ENCODE measurements at regions not wholly inside any gene's neighbourhood (a gene's known extent, or its start where the extent isn't known, plus 50 kb on each side); places are given as distances from the start of the nearest gene placed in this dataset.

- Histone ChIP-seq H3K9ac (ENCODE audit: low read depth, low read length) (no peak overlapping the region), H3K14ac (replicated peaks; ENCODE audit: low read depth, low read length) (no peak overlapping the region), H3K9me1 (ENCODE audit: insufficient read depth, low read length) (no peaks in the 10 kb centered on the region), H3K18ac (ENCODE audit: low read depth, low read length) (no peak overlapping the region), H2BK5ac (ENCODE audit: low read depth, low read length, poor library complexity, severe bottlenecking) (no peak overlapping the region), H2AK5ac (ENCODE audit: low read depth, low read length) (no peak overlapping the region), H2AK9ac (replicated peaks; ENCODE audit: low read depth, low read length, poor library complexity) (no peak overlapping the region), H2BK20ac (ENCODE audit: low read depth, low read length) (no peak overlapping the region), H2BK15ac (ENCODE audit: low read depth, low read length) (no peak overlapping the region), H3K4ac (ENCODE audit: low read depth, low read length) (no peak overlapping the region), H3K4me1 (ENCODE audit: control insufficient read depth, insufficient read depth, low read length) (no peaks in the 10 kb centered on the region), H2AFZ (replicated peaks; ENCODE audit: low read length, poor library complexity) (no peak overlapping the region), H4K91ac (ENCODE audit: insufficient read depth, low read depth, low read length) (no peak overlapping the region), H3K36me3 (ENCODE audit: control insufficient read depth, insufficient read depth, low read length) (no peaks in the 10 kb centered on the region), H2BK120ac (ENCODE audit: low read depth, low read length) (no peak overlapping the region), H3K56ac (ENCODE audit: extremely low read depth, insufficient read depth, low read length) (no peak overlapping the region), H3K4me3 (ENCODE audit: insufficient read depth, low read depth, low read length) (no peak overlapping the region), H3K27me3 (ENCODE audit: control insufficient read depth, insufficient read depth, low read length) (no peaks in the 10 kb centered on the region), H4K5ac (ENCODE audit: low read depth, low read length) (no peak overlapping the region), H3K79me1 (ENCODE audit: low read depth in 1 of 2, low read length in 2 of 2) (no peaks in the 10 kb centered on the region), H3K9me3 (ENCODE audit: control insufficient read depth, insufficient read depth, low read length) (no peaks in the 10 kb centered on the region), H3K4me2 (ENCODE audit: low read depth, low read length) (no peak overlapping the region), H3K27ac (ENCODE audit: insufficient read depth, low read length) (no peak overlapping the region), H4K20me1 (ENCODE audit: insufficient read depth, low read length) (no peaks in the 10 kb centered on the region), H3K23ac (ENCODE audit: low read depth, low read length) (no peak overlapping the region), H4K8ac (ENCODE audit: low read depth in 2 of 2, low read length in 2 of 2) (no peak overlapping the region)
- in situ Hi-C loops (cut with MboI; ENCODE audit: low sequenced_read_pairs) (loop anchor here (10.0 kb wide), 1 partner anchor 1290 kb away; no protein-coding TSS in a partner anchor), dilution Hi-C loops (cut with HindIII; ENCODE audit: low sequenced_read_pairs, unreplicated experiment) (no loop called here), intact Hi-C loops (cut with micrococcal nuclease) (loop anchor here (10.0 kb wide), 1 partner anchor 1190 kb away; no protein-coding TSS in a partner anchor)
- ChIA-PET POLR2A (ENCODE audit: unreplicated experiment) (no interaction called here), CTCF (interaction anchor here (1.7 kb wide), 1 partner anchor 10 kb away, joined by 7 read pairs; no protein-coding TSS in a partner anchor)
- TF ChIP-seq FOS (IDR thresholded peaks at IDR 0.05; ENCODE audit: low read depth, low read length) (no peak), CEBPB (IDR thresholded peaks at IDR 0.05; ENCODE audit: low read depth, low read length) (no peak), CHD1 (IDR thresholded peaks at IDR 0.05; ENCODE audit: low read depth, low read length) (no peak), RAD21 (IDR thresholded peaks at IDR 0.05; ENCODE audit: low read length) (no peak), SMC3 (IDR thresholded peaks at IDR 0.05; ENCODE audit: low read depth, low read length) (no peak), POLR2A (IDR thresholded peaks at IDR 0.05; ENCODE audit: low read depth, low read length) (no peak), BHLHE40 (IDR thresholded peaks at IDR 0.05; ENCODE audit: low read depth, low read length) (no peak), NFE2L2 (IDR thresholded peaks at IDR 0.05; ENCODE audit: low read depth, low read length) (no peak), MXI1 (IDR thresholded peaks at IDR 0.05; ENCODE audit: borderline replicate concordance, low read depth, low read length) (no peak), CTCF (conservative IDR thresholded peaks at IDR 0.05; ENCODE audit: low read depth, low read length) (no peak), RFX5 (IDR thresholded peaks at IDR 0.05; ENCODE audit: low read depth, low read length) (no peak), RCOR1 (IDR thresholded peaks at IDR 0.05; ENCODE audit: insufficient replicate concordance, low read length) (no peak), MAFK (IDR thresholded peaks at IDR 0.05; ENCODE audit: low read depth, low read length) (no peak), MAZ (IDR thresholded peaks at IDR 0.05; ENCODE audit: borderline replicate concordance, low read depth, low read length) (no peak)
- TF ChIP-seq, protein P1, sequence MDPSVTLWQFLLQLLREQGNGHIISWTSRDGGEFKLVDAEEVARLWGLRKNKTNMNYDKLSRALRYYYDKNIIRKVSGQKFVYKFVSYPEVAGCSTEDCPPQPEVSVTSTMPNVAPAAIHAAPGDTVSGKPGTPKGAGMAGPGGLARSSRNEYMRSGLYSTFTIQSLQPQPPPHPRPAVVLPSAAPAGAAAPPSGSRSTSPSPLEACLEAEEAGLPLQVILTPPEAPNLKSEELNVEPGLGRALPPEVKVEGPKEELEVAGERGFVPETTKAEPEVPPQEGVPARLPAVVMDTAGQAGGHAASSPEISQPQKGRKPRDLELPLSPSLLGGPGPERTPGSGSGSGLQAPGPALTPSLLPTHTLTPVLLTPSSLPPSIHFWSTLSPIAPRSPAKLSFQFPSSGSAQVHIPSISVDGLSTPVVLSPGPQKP (IDR thresholded peaks at IDR 0.05; ENCODE audit: borderline replicate concordance, low read depth, low read length): no peak
- TF ChIP-seq, protein P2, sequence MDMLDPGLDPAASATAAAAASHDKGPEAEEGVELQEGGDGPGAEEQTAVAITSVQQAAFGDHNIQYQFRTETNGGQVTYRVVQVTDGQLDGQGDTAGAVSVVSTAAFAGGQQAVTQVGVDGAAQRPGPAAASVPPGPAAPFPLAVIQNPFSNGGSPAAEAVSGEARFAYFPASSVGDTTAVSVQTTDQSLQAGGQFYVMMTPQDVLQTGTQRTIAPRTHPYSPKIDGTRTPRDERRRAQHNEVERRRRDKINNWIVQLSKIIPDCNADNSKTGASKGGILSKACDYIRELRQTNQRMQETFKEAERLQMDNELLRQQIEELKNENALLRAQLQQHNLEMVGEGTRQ (IDR thresholded peaks at IDR 0.05; ENCODE audit: low read depth, low read length): no peak
- no CpG with 5 or more reads among the region's 5 CpGs for WGBS, 2 experiments (ENCODE audit: extremely low coverage in 2 of 2, insufficient read length in 1 of 2)
- ATAC-seq (ENCODE audit: low read depth) (no peak), DNase-seq (no peak)
- BruUV-seq (replicated peaks): no TSS peak
Measured at GRCh38 chr18:27595113-27595838, 410.2 kb upstream of the CHST9 start.
